Psoas muscle (tissue), 7 donors: ENCODE measurements at regions not wholly inside any gene's neighbourhood (a gene's known extent, or its start where the extent isn't known, plus 50 kb on each side); places are given as distances from the start of the nearest gene placed in this dataset.

ENCODE experiments used
- ATAC-seq, 4 donors: fragments of 200-7000 bp; cut with Tn5 transposase; one replicate each; pipeline ENCODE4 v1.9.1; 2020; ENCODE audit warnings: moderate library complexity in 3 of 4, mild to moderate bottlenecking in 2 of 4
- DNase-seq, 2 donors: peaks; one replicate each; pipeline ENCODE4 v3.0.0-alpha.2; 2020
- H3K27ac ChIP-seq: fragments of 200-600 bp; one replicate; pipeline ENCODE4 v1.8.0; 2022
- H3K27me3 ChIP-seq, 3 donors: fragments of 200-600 bp in 1 of 3; one replicate each; pipeline versions ENCODE4 v1.6.1 to v1.8.0; 2013 to 2022; ENCODE audit warnings: low read length in 2 of 3, mild to moderate bottlenecking in 2 of 3, moderate library complexity in 1 of 3; ENCODE audit not compliant: insufficient read depth in 3 of 3
- H3K36me3 ChIP-seq, 2 donors: fragments of 200-600 bp in 1 of 2; one replicate each; pipeline versions ENCODE4 v1.6.1 to v1.8.0; 2013 to 2022; ENCODE audit warnings: low read depth in 1 of 2, mild to moderate bottlenecking in 1 of 2, moderate library complexity in 1 of 2; ENCODE audit not compliant: insufficient read depth in 1 of 2
- H3K4me1 ChIP-seq: fragments of 200-600 bp; one replicate; pipeline ENCODE4 v1.8.0; 2022
- H3K4me3 ChIP-seq: fragments of 200-600 bp; one replicate; pipeline ENCODE4 v1.8.0; 2022; ENCODE audit warnings: mild to moderate bottlenecking
- H3K9me3 ChIP-seq: fragments of 200-600 bp; one replicate; pipeline ENCODE4 v1.8.0; 2022
- CTCF ChIP-seq: fragments of 200-600 bp; IDR thresholded peaks from one replicate; pipeline ENCODE4 v1.8.0; 2022; ENCODE audit warnings: antibody characterized with exemption
- WGBS, 3 donors: extraction: QIAGEN DNeasy Blood & Tissue Kit; methylation state at CpG; one replicate each; pipeline versions ENCODE4 v1.1.6 to v1.1.7; 2013; 5-methylcytosine and 5-hydroxymethylcytosine counted together
- intact Hi-C, 2 donors: fragments of 100-400 bp; cut with DNase I; formaldehyde crosslinking; loops; one replicate each; pipeline versions ENCODE4 v1.11.0 to v1.14.2; 2022
- donor health status: healthy with polysubstance abuse.
- donor health status: DM: no; HTN: no; CAD: no; lungs with moderate emphysema.
- donor health status: Bipolar disorder and iron deficiency.
- donor health status: healthy.
- donor health status: DM: yes; HTN: yes; CAD: no.
- donor health status: DM: no; HTN: no; CAD: no.
- donor health status: DM: yes; HTN: yes; CAD: no.

GRCh38 chr1:57832612-57833011, 408.8 kb upstream of the DAB1 start:
- Histone ChIP-seq H3K4me1 (no peaks in the 10 kb centered on the region), H3K27me3 (no peaks in the 10 kb centered on the region), H3K4me3 (no peak overlapping the region), H3K36me3 (no peaks in the 10 kb centered on the region), H3K9me3 (no peaks in the 10 kb centered on the region), H3K27ac (no peak overlapping the region)
- intact Hi-C loops, result no loop called here
- DNase-seq, result no peak
- no peak for ATAC-seq
- no peak for TF ChIP-seq CTCF

- H3K4me1 ChIP-seq, result no peaks in the 10 kb centered on the region
- no peak for TF ChIP-seq CTCF
- H3K9me3 ChIP-seq, result no peaks in the 10 kb centered on the region
- WGBS, 3 donors, result 86 to 93% (median 86%) methylated on average over 1 of the region's 1 CpG
- no peak for ATAC-seq
- H3K27me3 ChIP-seq, result no peaks in the 10 kb centered on the region
- no peak overlapping the region for H3K27ac ChIP-seq
- intact Hi-C loops, result no loop called here
- no peaks in the 10 kb centered on the region for H3K36me3 ChIP-seq
- no peak for DNase-seq
- no peak overlapping the region for H3K4me3 ChIP-seq
Measured at GRCh38 chr1:57831624-57832023, 407.8 kb upstream of the DAB1 start.

- Histone ChIP-seq H3K4me3 (no peak overlapping the region), H3K36me3 (no peaks in the 10 kb centered on the region), H3K27ac (no peak overlapping the region), H3K4me1 (no peaks in the 10 kb centered on the region), H3K27me3 (peaks cover 0 to 3% (median 0%) of the 10 kb centered on the region in 3 donors), H3K9me3 (no peaks in the 10 kb centered on the region)
- DNase-seq (no peak), ATAC-seq (no peak)
- no peak for TF ChIP-seq CTCF
- intact Hi-C loops, result no loop called here
- 37 to 48% (median 40%) methylated on average over 2 of the region's 2 CpGs for WGBS, 3 donors
Measured at GRCh38 chr1:57826535-57826934, 402.7 kb upstream of the DAB1 start.

GRCh38 chr1:57824535-57824934, 400.7 kb upstream of the DAB1 start:
- H3K36me3 ChIP-seq, result no peaks in the 10 kb centered on the region
- DNase-seq (no peak), ATAC-seq (no peak)
- no peaks in the 10 kb centered on the region for H3K9me3 ChIP-seq
- H3K4me3 ChIP-seq, result no peak overlapping the region
- WGBS, 3 donors, result 33 to 35% (median 35%) methylated on average over 3 of the region's 3 CpGs
- no peak overlapping the region for H3K27ac ChIP-seq
- no peaks in the 10 kb centered on the region for H3K4me1 ChIP-seq
- no peak for TF ChIP-seq CTCF
- peaks cover 0 to 3% (median 0%) of the 10 kb centered on the region in 3 donors for H3K27me3 ChIP-seq
- intact Hi-C loops, result no loop called here

- Histone ChIP-seq H3K27me3 (peaks cover 0 to 3% (median 0%) of the 10 kb centered on the region in 3 donors), H3K27ac (no peak overlapping the region), H3K4me3 (no peak overlapping the region), H3K4me1 (no peaks in the 10 kb centered on the region), H3K36me3 (no peaks in the 10 kb centered on the region), H3K9me3 (no peaks in the 10 kb centered on the region)
- DNase-seq (no peak), ATAC-seq (no peak)
- 67 to 72% (median 68%) methylated on average over 6 of the region's 6 CpGs for WGBS, 3 donors
- TF ChIP-seq CTCF, result no peak
- intact Hi-C loops, result no loop called here
Measured at GRCh38 chr1:57820356-57821095, 396.7 kb upstream of the DAB1 start.
